ENCODE measurements at regions not wholly inside any gene's neighbourhood (a gene's known extent, or its start where the extent isn't known, plus 50 kb on each side); places are given as distances from the start of the nearest gene placed in this dataset.

- intact Hi-C loops (cut with DNase I), result no loop called here
- DNase-seq, result peak; percentile 23
Observed at GRCh38 chr9:135246248-135247205, 159.1 kb downstream of the OLFM1 start.

GRCh38 chr9:135247227-135247930 is 159.9 kb downstream of the OLFM1 start:
- ATAC-seq (ENCODE audit: poor library complexity) (no peak), DNase-seq (peak; percentile 38)
- intact Hi-C loops (cut with DNase I), result no loop called here

More at GRCh38 chr9:135246248-135247205, 159.1 kb downstream of the OLFM1 start:
- ATAC-seq (ENCODE audit: poor library complexity), result no peak

GRCh38 chr9:135248111-135248510 is 160.6 kb downstream of the OLFM1 start:
- ATAC-seq (ENCODE audit: poor library complexity), result no peak
- DNase-seq, result peak; percentile 27
- intact Hi-C loops (cut with DNase I), result no loop called here

DNA sequence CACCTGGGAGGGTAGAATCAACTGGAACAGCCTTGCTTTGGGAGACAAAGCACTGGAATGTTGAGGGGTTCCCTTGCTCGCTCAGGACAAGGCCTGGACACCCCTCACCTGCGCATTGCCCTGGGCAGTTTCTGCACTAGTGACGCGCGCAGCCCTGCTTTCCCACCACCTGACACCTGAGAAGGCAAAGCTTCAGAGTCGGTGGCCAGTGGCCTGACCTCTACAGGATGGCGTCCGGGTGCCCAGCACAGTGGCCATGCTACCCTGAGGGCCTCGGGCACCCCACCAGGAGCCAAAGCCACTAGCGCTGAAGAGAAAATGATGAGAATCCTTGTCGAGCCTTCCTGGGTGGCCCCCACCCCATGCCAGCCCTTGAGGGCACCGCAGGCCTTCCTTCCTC is 161.3 kb downstream of the OLFM1 start:
- intact Hi-C loops (cut with DNase I), result no loop called here
- ATAC-seq (ENCODE audit: poor library complexity), result no peak
- peak; percentile 32 for DNase-seq

DNA sequence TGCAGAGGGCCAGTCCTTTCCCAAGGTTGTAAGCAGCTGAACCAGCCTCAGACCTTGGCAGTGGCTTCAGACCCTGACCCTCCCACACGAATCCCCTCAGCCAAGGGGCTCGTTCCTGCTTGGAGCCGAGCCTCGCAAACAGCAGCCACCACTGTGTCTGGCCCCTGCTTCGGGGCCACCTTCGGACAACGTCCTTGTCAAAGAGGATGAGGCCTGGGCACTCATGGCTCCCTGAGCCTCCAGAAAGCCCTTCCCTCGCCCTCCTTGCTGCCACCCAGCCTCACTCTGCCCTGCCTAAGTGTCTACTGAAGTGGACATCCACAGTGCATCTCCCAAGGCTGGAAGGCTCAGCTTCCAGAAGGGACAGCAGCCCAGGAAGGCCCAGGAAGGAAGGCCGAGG is 161.7 kb downstream of the OLFM1 start:
- no peak for ATAC-seq (ENCODE audit: poor library complexity)
- intact Hi-C loops (cut with DNase I), result no loop called here
- peak; percentile 24 for DNase-seq

GRCh38 chr9:135249711-135250110 is 162.2 kb downstream of the OLFM1 start:
- DNase-seq, result peak; percentile 14
- no peak for ATAC-seq (ENCODE audit: poor library complexity)
- intact Hi-C loops (cut with DNase I), result no loop called here

DNA sequence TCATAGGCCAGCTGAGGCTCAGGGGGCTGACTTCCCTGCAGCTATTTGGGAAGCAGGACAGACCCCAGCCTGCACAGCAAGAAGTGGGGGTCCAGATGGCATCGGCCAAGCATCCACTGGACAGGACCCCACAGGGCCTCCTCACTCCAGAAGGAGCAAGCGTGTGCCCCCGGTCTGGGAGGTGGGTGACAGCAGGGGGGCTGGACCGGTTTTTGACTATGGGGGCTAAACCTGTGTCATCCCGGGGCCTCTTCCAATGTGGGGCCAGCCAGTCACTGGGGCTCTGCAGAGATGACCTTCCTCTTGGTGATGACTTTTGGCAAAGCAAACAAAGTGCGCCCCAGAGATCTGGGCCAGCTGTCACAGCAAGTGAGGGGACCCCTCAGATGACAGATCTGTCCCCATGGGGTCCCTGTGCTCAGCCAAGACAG is 163.9 kb downstream of the OLFM1 start:
- ATAC-seq (ENCODE audit: poor library complexity), result no peak
- DNase-seq, result peak; percentile 33

DNA sequence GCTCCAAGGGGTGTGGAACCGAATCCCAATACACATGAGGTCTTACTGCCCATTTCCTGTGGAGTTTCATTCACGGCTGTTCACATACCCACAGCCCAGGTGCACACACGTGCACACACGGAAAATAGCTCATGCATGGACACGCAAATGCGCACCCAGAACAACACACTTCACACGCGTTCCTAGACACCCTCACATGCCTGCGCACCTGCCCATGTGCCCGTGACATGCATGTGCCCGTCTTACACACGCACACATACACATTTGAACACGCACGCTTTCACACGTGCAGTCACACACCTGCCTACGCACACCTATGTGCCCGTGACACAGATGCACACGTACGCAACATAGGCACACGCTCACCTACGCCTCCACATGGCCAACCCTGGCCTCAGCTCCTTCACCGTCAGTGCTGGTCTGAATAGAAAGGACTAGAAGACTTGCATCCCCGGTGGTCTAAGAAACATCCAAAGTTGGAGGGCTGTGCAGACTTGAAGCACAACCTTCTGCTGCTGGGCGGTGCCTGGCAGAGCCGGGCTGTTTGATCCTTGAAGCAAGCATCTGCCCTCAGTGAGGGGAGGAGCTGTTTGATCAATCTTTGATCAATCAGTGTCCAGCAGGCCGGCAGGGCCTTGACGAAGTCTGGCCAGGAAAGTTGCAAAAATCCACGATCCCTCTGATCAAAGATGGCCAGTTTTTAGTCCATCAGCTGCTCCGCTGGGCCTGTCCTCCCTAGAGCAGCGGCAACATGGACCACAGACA is 164.7 kb downstream of the OLFM1 start:
- intact Hi-C loops (cut with DNase I), result no loop called here

More for the DNA sequence above, 163.9 kb downstream of the OLFM1 start:
- intact Hi-C loops (cut with DNase I), result no loop called here

GRCh38 chr9:135252980-135253304 is 165.5 kb downstream of the OLFM1 start:
- ATAC-seq (ENCODE audit: poor library complexity) (no peak), DNase-seq (peak; percentile 10)
- intact Hi-C loops (cut with DNase I), result no loop called here

More for the DNA sequence above, 164.7 kb downstream of the OLFM1 start:
- ATAC-seq (ENCODE audit: poor library complexity), result no peak
- DNase-seq, result peak; percentile 24

- DNase-seq (peak; percentile 36), ATAC-seq (ENCODE audit: poor library complexity) (no peak)
- intact Hi-C loops (cut with DNase I), result no loop called here
Observed at GRCh38 chr9:135253305-135254004, 166.0 kb downstream of the OLFM1 start.

GRCh38 chr9:135254176-135255032 is 166.9 kb downstream of the OLFM1 start:
- intact Hi-C loops (cut with DNase I), result no loop called here
- DNase-seq (peak; percentile 24), ATAC-seq (ENCODE audit: poor library complexity) (no peak)

DNA sequence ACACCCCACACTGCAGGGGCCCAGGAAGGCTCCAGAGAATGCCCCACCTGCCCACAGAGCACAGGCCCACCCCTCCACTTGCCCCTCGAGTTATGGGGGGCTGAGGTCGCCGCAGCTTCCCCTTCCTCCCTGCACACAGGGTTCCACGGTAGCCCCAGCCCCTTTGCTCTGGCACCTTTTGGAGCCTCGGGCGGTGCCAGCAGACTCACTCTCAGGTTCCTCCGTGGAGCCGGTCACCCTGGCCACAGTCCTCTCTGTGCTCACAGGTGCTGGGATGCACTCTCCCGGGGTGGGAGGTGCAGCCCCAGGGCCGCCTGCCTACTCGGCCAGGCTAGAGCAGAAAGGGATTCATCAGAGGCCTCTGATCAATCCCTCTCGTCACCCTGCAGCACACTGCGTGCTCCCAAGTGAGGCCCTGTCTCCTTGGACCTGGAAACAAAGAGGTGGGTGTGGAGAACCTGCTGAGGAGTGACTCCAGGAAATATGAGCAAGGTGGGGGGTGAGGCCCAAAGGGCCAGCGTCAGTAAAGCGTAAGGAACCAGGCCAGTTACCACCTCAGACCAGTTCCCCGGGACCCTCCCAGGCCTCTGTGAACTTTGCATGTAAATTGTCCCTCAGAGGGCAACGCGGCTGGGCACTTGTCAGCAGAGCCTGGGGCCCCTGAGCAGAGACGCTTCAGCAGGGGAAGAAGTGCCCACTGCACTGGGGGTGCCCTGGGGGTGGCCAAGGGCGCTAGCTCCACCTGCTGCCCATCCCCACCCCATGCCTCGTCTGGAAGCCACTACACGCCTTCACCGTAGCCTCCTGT is 167.8 kb downstream of the OLFM1 start:
- DNase-seq, result peak; percentile 37
- intact Hi-C loops (cut with DNase I), result no loop called here
- no peak for ATAC-seq (ENCODE audit: poor library complexity)

GRCh38 chr9:135255841-135256580 is 168.5 kb downstream of the OLFM1 start:
- intact Hi-C loops (cut with DNase I), result no loop called here
- DNase-seq (peak; percentile 15), ATAC-seq (ENCODE audit: poor library complexity) (no peak)

DNA sequence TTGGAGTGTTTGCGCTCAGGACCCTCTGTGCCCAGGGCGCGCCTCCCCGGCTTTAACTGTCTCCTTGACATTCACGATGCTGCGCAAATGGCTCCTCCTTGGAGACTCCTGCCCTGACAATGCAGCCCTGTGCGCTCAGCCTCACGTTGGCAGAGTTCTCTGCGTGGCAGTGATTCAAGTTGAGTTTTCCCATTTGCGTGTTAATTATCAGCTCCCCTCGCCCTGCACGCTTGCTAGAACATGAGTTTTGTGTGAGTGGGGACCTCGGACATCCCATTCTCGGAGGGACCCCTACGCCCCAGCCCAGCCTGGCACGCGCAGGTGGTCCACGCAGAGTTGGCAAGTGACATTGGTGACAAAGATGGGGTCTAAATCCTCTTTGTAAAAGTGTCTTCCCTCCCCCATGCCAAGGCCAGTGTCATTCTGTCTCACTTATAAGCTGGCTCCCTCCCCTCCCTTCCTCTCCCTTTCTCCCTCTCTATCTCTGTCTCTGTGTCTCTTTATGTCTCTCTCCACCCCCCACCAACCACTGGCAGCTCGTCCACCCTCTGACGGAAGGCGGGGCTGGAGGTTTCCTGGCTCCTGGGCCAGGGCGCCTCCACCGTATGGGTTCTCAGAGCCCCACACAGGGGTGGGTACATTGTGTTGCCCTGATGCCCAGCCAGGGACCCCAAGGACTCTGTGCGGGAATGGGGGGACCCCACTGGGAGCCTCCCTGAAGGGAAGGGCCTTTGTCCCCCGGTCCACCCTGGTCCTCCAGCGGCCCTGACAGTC is 169.3 kb downstream of the OLFM1 start:
- intact Hi-C loops (cut with DNase I), result no loop called here

GRCh38 chr9:135258461-135258860 is 171.0 kb downstream of the OLFM1 start:
- intact Hi-C loops (cut with DNase I), result no loop called here
- no peak for DNase-seq
- no peak for ATAC-seq (ENCODE audit: poor library complexity)

More for the DNA sequence above, 169.3 kb downstream of the OLFM1 start:
- ATAC-seq (ENCODE audit: poor library complexity), result no peak
- peak; percentile 33 for DNase-seq

Measured in Right ventricle myocardium superior (tissue), 1 donor.